Endothelial cell (in vitro differentiated cells): ENCODE measurements at regions not wholly inside any gene's neighbourhood (a gene's known extent, or its start where the extent isn't known, plus 50 kb on each side); places are given as distances from the start of the nearest gene placed in this dataset.

Experiments used
- DNase-seq: peaks from one replicate; pipeline ENCODE4 v3.0.0; 2021; ENCODE audit warnings: low spot score
- H3K27ac Mint-ChIP-seq: one replicate; pipeline ENCODE4 v1.8.0; 2021; ENCODE audit warnings: mixed read lengths, inconsistent platforms; ENCODE audit not compliant: unreplicated experiment
- H3K27me3 Mint-ChIP-seq: one replicate; pipeline ENCODE4 v1.8.0; 2021; ENCODE audit warnings: mild to moderate bottlenecking, moderate library complexity, mixed read lengths, inconsistent platforms; ENCODE audit not compliant: unreplicated experiment
- H3K36me3 Mint-ChIP-seq: one replicate; pipeline ENCODE4 v1.8.0; 2021; ENCODE audit warnings: mild to moderate bottlenecking, low read depth, mixed read lengths, inconsistent platforms; ENCODE audit not compliant: unreplicated experiment
- H3K4me1 Mint-ChIP-seq: one replicate; pipeline ENCODE4 v1.8.0; 2021; ENCODE audit warnings: mild to moderate bottlenecking, mixed read lengths, inconsistent platforms; ENCODE audit not compliant: unreplicated experiment
- H3K4me3 Mint-ChIP-seq: one replicate; pipeline ENCODE4 v1.8.0; 2021; ENCODE audit warnings: mild to moderate bottlenecking, mixed read lengths, inconsistent platforms; ENCODE audit not compliant: unreplicated experiment
- H3K9me3 Mint-ChIP-seq: one replicate; pipeline ENCODE4 v1.8.0; 2021; ENCODE audit warnings: mixed read lengths, inconsistent platforms; ENCODE audit not compliant: unreplicated experiment
- TF ChIP-seq, protein P1 (sequence below): fragments of 200-600 bp; sonication (generic); IDR thresholded peaks from one replicate; pipeline ENCODE4 v1.5.0; 2021; ENCODE audit warnings: antibody characterized with exemption; ENCODE audit not compliant: unreplicated experiment

DNA sequence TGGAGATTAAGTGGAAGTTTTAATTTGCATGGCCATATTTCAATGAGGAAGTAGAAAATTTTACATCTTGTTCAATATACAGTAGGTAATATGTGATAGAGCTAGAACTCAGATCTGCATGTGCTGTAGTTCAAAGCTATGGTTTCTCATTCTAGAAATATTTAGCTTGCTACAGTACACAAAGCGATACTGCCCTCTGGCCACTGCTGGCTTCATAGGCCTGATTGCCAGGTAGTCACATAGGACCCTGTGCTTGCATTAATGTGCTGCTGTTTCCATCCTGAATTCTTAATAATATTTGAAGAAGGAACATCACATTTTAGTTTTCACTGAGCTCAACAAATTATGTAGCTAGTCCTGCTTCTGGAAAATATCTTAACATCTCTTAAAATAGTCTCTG, 87.0 kb downstream of the PLSCR2 start:
- peak; percentile 7 for DNase-seq
- Mint-ChIP-seq H3K36me3 (no peaks in the 10 kb centered on the region), H3K9me3 (no peaks in the 10 kb centered on the region), H3K27ac (no peak overlapping the region), H3K4me1 (no peaks in the 10 kb centered on the region), H3K27me3 (no peaks in the 10 kb centered on the region), H3K4me3 (no peak overlapping the region)
- TF ChIP-seq, protein P1, sequence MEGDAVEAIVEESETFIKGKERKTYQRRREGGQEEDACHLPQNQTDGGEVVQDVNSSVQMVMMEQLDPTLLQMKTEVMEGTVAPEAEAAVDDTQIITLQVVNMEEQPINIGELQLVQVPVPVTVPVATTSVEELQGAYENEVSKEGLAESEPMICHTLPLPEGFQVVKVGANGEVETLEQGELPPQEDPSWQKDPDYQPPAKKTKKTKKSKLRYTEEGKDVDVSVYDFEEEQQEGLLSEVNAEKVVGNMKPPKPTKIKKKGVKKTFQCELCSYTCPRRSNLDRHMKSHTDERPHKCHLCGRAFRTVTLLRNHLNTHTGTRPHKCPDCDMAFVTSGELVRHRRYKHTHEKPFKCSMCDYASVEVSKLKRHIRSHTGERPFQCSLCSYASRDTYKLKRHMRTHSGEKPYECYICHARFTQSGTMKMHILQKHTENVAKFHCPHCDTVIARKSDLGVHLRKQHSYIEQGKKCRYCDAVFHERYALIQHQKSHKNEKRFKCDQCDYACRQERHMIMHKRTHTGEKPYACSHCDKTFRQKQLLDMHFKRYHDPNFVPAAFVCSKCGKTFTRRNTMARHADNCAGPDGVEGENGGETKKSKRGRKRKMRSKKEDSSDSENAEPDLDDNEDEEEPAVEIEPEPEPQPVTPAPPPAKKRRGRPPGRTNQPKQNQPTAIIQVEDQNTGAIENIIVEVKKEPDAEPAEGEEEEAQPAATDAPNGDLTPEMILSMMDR, result no peak

DNA sequence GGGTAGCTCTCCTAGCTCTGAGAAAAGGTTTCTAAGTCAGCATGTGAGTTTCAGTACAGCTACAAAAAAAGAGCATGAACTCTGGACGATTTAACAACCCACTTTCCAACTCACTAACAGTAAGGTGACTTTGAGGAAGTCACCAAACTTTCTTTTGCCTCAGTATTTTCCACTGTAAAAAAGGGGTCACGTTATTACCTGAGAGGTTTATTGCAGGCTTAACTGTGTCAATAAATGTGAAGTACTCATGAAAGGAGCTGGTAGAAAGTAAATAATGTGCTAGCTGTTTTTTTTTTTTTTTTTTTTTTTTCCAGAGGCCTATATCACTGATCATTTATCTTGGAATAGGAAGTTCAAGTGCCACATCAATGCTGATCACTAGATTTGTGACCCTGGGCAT, 89.3 kb downstream of the PLSCR2 start:
- no peaks in the 10 kb centered on the region for H3K9me3 Mint-ChIP-seq
- no peak overlapping the region for H3K4me3 Mint-ChIP-seq
- no peaks in the 10 kb centered on the region for H3K36me3 Mint-ChIP-seq
- H3K4me1 Mint-ChIP-seq, result no peaks in the 10 kb centered on the region
- TF ChIP-seq, protein P1, result no peak
- no peak overlapping the region for H3K27ac Mint-ChIP-seq
- H3K27me3 Mint-ChIP-seq, result no peaks in the 10 kb centered on the region
- no peak for DNase-seq

DNA sequence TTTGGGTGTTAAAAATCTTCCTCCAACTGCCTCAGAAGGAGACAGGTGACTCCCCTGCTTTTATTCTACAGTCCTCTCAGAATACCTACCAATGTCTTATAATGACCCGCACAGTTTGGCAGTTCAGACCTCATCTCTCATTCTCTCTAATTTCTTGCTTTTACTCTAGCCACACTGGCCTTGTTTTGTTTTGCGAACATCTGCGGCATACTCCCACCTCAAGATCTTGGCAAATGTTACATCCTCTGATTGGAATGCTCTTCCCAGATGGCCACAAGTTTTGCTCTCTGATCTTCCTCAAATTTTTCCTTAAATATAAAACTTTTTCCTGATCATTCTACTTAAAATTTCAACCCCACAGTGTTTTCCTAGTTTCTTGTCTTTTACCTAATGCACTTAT, 94.1 kb downstream of the PLSCR2 start:
- TF ChIP-seq, protein P1, result no peak
- H3K27me3 Mint-ChIP-seq, result no peaks in the 10 kb centered on the region
- H3K4me1 Mint-ChIP-seq, result no peaks in the 10 kb centered on the region

DNA sequence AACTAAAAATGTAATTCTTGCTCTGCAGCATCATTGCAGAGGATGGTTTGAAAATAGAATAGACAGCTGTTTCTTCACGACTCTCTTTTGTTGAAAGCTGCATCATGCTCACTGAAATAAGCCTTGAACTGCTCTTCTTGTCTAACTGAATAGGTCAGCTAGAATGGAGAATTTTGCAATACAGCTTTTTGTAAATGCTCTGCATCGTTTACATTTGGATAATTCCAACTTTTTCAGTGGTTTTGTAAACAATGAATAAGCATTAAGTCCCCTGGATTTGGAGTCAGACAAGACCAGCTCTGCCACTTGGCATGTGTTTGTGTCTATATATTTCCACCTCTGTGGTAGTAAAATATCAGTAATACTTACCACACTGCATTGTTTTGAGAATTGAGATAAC, 95.2 kb downstream of the PLSCR2 start:
- DNase-seq, result no peak
- TF ChIP-seq, protein P1, result no peak
- Mint-ChIP-seq H3K36me3 (no peaks in the 10 kb centered on the region), H3K9me3 (no peaks in the 10 kb centered on the region), H3K4me3 (no peak overlapping the region), H3K27ac (no peak overlapping the region), H3K4me1 (no peaks in the 10 kb centered on the region), H3K27me3 (peaks cover 1% of the 10 kb centered on the region)

More for the DNA sequence above, 94.1 kb downstream of the PLSCR2 start:
- Mint-ChIP-seq H3K9me3 (no peaks in the 10 kb centered on the region), H3K4me3 (no peak overlapping the region), H3K27ac (no peak overlapping the region), H3K36me3 (no peaks in the 10 kb centered on the region)
- DNase-seq, result no peak

DNA sequence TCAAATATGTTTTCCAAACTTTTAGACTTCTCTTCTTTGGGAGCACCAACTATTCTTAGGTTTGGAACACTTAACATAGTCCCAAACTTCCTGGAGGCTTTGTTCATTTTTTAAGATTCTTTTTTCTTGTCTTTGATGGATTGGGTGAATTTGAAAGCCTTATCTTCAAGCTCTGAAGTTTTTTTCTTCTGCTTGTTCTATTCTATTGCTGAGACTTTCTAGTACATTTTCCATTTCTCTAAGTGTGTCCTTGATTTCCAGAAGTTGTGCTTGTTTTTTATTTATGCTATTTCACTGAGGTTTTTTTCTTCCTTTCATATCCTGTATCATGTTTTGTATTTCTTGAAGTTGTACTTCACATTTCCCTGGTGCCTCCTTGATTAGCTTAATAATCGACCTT, 97.5 kb downstream of the PLSCR2 start:
- no peak overlapping the region for H3K27ac Mint-ChIP-seq
- TF ChIP-seq, protein P1, result no peak
- H3K4me1 Mint-ChIP-seq, result no peaks in the 10 kb centered on the region
- no peaks in the 10 kb centered on the region for H3K36me3 Mint-ChIP-seq
- H3K4me3 Mint-ChIP-seq, result no peak overlapping the region
- DNase-seq, result no peak
- peaks cover 5% of the 10 kb centered on the region for H3K27me3 Mint-ChIP-seq
- H3K9me3 Mint-ChIP-seq, result no peaks in the 10 kb centered on the region
